CD4-positive, alpha-beta T cell treated with Interleukin-21 for 1 hour (primary cell): ENCODE measurements at regions not wholly inside any gene's neighbourhood (a gene's known extent, or its start where the extent isn't known, plus 50 kb on each side); places are given as distances from the start of the nearest gene placed in this dataset.

Source experiments
- DNase-seq: peaks from one replicate; pipeline ENCODE4 v3.0.0-alpha.2; 2020

GRCh38 chr10:44326474-44327030, 58.3 kb downstream of the CXCL12 start:
- no peak for DNase-seq

- DNase-seq, result no peak
Observed at GRCh38 chr10:44325596-44326307, 59.1 kb downstream of the CXCL12 start.

GRCh38 chr10:44325157-44325556, 59.7 kb downstream of the CXCL12 start:
- DNase-seq, result no peak

- no peak for DNase-seq
Observed at GRCh38 chr10:44323838-44324237, 61.1 kb downstream of the CXCL12 start.

- no peak for DNase-seq
Observed at GRCh38 chr10:44322137-44322536, 62.8 kb downstream of the CXCL12 start.

- DNase-seq, result no peak
Observed at GRCh38 chr10:44320756-44321155, 64.1 kb downstream of the CXCL12 start.

GRCh38 chr10:44317856-44318255, 67.0 kb downstream of the CXCL12 start:
- DNase-seq, result no peak

- no peak for DNase-seq
Observed at GRCh38 chr10:44316922-44317215, 68.0 kb downstream of the CXCL12 start.

- DNase-seq, result peak; percentile 14
Observed at GRCh38 chr10:44316187-44316921, 68.5 kb downstream of the CXCL12 start.

- no peak for DNase-seq
Observed at GRCh38 chr10:44314802-44315460, 70.0 kb downstream of the CXCL12 start.

GRCh38 chr10:44313761-44314165, 71.1 kb downstream of the CXCL12 start:
- DNase-seq, result no peak

- DNase-seq, result no peak
Observed at GRCh38 chr10:44312401-44312800, 72.5 kb downstream of the CXCL12 start.

- no peak for DNase-seq
Observed at GRCh38 chr10:44311563-44312051, 73.3 kb downstream of the CXCL12 start.

GRCh38 chr10:44310762-44311562, 73.9 kb downstream of the CXCL12 start:
- DNase-seq, result peak; percentile 73

GRCh38 chr10:44309939-44310761, 74.7 kb downstream of the CXCL12 start:
- peak; percentile 37 for DNase-seq

GRCh38 chr10:44309361-44309760, 75.5 kb downstream of the CXCL12 start:
- DNase-seq, result no peak

GRCh38 chr10:44308935-44309334, 76.0 kb downstream of the CXCL12 start:
- no peak for DNase-seq

- DNase-seq, result no peak
Observed at GRCh38 chr10:44307691-44308090, 77.2 kb downstream of the CXCL12 start.

- peak; percentile 4 for DNase-seq
Observed at GRCh38 chr10:44306762-44307161, 78.1 kb downstream of the CXCL12 start.

- DNase-seq, result no peak
Observed at GRCh38 chr10:44306147-44306710, 78.7 kb downstream of the CXCL12 start.

GRCh38 chr10:44301781-44302355, 83.0 kb downstream of the CXCL12 start:
- no peak for DNase-seq
